ENCODE measurements at regions not wholly inside any gene's neighbourhood (a gene's known extent, or its start where the extent isn't known, plus 50 kb on each side); places are given as distances from the start of the nearest gene placed in this dataset.

- no peak for TF ChIP-seq SP1 (IDR thresholded peaks at IDR 0.05; ENCODE audit: low read depth)
- no peak for TF ChIP-seq CTCF (IDR thresholded peaks at IDR 0.05 in 2 of 3, conservative IDR thresholded peaks at IDR 0.05 in 1 of 3; ENCODE audit: borderline replicate concordance in 1 of 3, insufficient read depth in 1 of 3, low read depth in 2 of 3, low read length in 2 of 3)
- TF ChIP-seq ZBTB33 (IDR thresholded peaks at IDR 0.05; ENCODE audit: extremely low read depth, insufficient replicate concordance, low read length) = no peak
- no peak for TF ChIP-seq POLR2AphosphoS5 (IDR thresholded peaks at IDR 0.05; ENCODE audit: low read depth, low read length)
- TF ChIP-seq EZH2phosphoT487 (IDR thresholded peaks at IDR 0.05; ENCODE audit: borderline replicate concordance) = no peak
- TF ChIP-seq SIN3A (IDR thresholded peaks at IDR 0.05; ENCODE audit: low read depth) = no peak
- TF ChIP-seq JUND (IDR thresholded peaks at IDR 0.05) = no peak
- TF ChIP-seq ZFX (IDR thresholded peaks at IDR 0.05) = no peak
- no peak for TF ChIP-seq RAD21 (IDR thresholded peaks at IDR 0.05; ENCODE audit: low read depth)
- TF ChIP-seq POLR2A (IDR thresholded peaks at IDR 0.05; ENCODE audit: borderline replicate concordance, extremely low read depth, insufficient read depth, insufficient read length) = no peak
- TF ChIP-seq EZH2 (IDR thresholded peaks at IDR 0.05) = no peak
Measured at GRCh38 chr4:170269950-170270349, 180.2 kb upstream of the AADAT start.
